Pancreas (tissue), 10 donors: ENCODE measurements at regions not wholly inside any gene's neighbourhood (a gene's known extent, or its start where the extent isn't known, plus 50 kb on each side); places are given as distances from the start of the nearest gene placed in this dataset.
"Not testable (repeated sequence)": the region's sequence is repeated elsewhere in the genome, so short reads cannot be mapped to it uniquely, and the experiment has no call there.

Experiments
- ATAC-seq, 4 donors: fragments of 200-7000 bp; cut with Tn5 transposase; one replicate each; pipeline versions ENCODE4 v1.8.0 to v1.9.1; 2020; ENCODE audit warnings: mild to moderate bottlenecking in 4 of 4, moderate library complexity in 4 of 4
- DNase-seq, 6 donors: peaks; one replicate each; pipeline ENCODE4 v3.0.0-alpha.2; 2020
- FAIRE-seq: peaks from 2 replicates; lab custom pipeline; 2012; peaks lifted over from hg19 to GRCh38; lab: Jason Lieb, UNC
- H3K27ac ChIP-seq, 4 donors: fragments of 200-600 bp; sonication (generic); 1 replicate in 3 of 4; 2 replicates in 1 of 4; pipeline versions ENCODE4 v1.5.0 to v1.8.0; 2020
- H3K27me3 ChIP-seq, 4 donors: fragments of 200-600 bp; one replicate each; pipeline ENCODE4 v1.8.0; 2021
- H3K36me3 ChIP-seq, 3 donors: fragments of 200-600 bp; sonication (generic) in 1 of 3; one replicate each; pipeline versions ENCODE4 v1.5.0 to v1.8.0; 2020 to 2021
- H3K4me1 ChIP-seq, 3 donors: fragments of 200-600 bp; one replicate each; pipeline ENCODE4 v1.8.0; 2021
- H3K4me3 ChIP-seq, 4 donors: fragments of 200-600 bp; sonication (generic) in 2 of 4; one replicate each; pipeline versions ENCODE4 v1.5.0 to v1.8.0; 2020 to 2021
- H3K9me3 ChIP-seq, 4 donors: fragments of 200-600 bp; one replicate each; pipeline ENCODE4 v1.8.0; 2021
- CTCF ChIP-seq, 4 donors: fragments of 200-600 bp; sonication (generic) in 3 of 4; IDR thresholded peaks; one replicate each; pipeline versions ENCODE4 v1.5.0 to v1.8.0; 2021; ENCODE audit warnings: antibody characterized with exemption in 4 of 4
- WGBS, 2 donors: extraction: QIAGEN DNeasy Blood & Tissue Kit; methylation state at CpG; one replicate each; pipeline ENCODE4 v1.1.7; 2013; 5-methylcytosine and 5-hydroxymethylcytosine counted together
- intact Hi-C, 3 donors: fragments of 100-400 bp; cut with DNase I; formaldehyde crosslinking; loops; one replicate each; pipeline versions ENCODE4 v1.11.1 to v1.14.2; 2022
- donor health status: healthy with polysubstance abuse.
- donor health status: DM: no; HTN: no; CAD: no; lungs with moderate emphysema.
- donor health status: DM: no; HTN: no; CAD: no.
- donor health status: control.
- donor health status: control.
- donor health status: Bipolar disorder and iron deficiency.
- donor health status: DM: yes; HTN: yes; CAD: no.
- donor health status: DM: no; HTN: no; CAD: no.
- donor health status: DM: no; HTN: no; CAD: no.
- donor health status: DM: yes; HTN: yes; CAD: no.

GRCh38 chr16:29154676-29155121, 169.8 kb downstream of the LAT start:
- Histone ChIP-seq H3K36me3 (no peaks in the 10 kb centered on the region), H3K9me3 (no peaks in the 10 kb centered on the region), H3K4me3 (no peak overlapping the region), H3K4me1 (no peaks in the 10 kb centered on the region), H3K27me3 (no peaks in the 10 kb centered on the region), H3K27ac (no peak overlapping the region)
- FAIRE-seq: no peak
- 56% methylated on average over 20 of the region's 20 CpGs for WGBS, 2 donors
- no peak for DNase-seq
- no peak for TF ChIP-seq CTCF (IDR thresholded peaks at IDR 0.05)
- intact Hi-C loops: no loop called here
- ATAC-seq: no peak

- H3K27me3 ChIP-seq: no peaks in the 10 kb centered on the region
- no peak overlapping the region for H3K27ac ChIP-seq
- no peaks in the 10 kb centered on the region for H3K4me1 ChIP-seq
- ATAC-seq (no peak), DNase-seq (no peak), FAIRE-seq (no peak)
- H3K9me3 ChIP-seq: no peaks in the 10 kb centered on the region
- no peak overlapping the region for H3K4me3 ChIP-seq
- WGBS, 2 donors: 74% methylated on average over 18 of the region's 18 CpGs
- no peaks in the 10 kb centered on the region for H3K36me3 ChIP-seq
- TF ChIP-seq CTCF (IDR thresholded peaks at IDR 0.05): no peak
- intact Hi-C loops: no loop called here
These were observed 169.2 kb downstream of the LAT start for GRCh38 chr16:29154088-29154487.

GRCh38 chr16:29153307-29153706, 168.5 kb downstream of the LAT start:
- FAIRE-seq, H3K27ac ChIP-seq, H3K27me3 ChIP-seq: not testable (repeated sequence)

GRCh38 chr16:29152544-29153031, 167.7 kb downstream of the LAT start:
- H3K27me3 ChIP-seq, H3K9me3 ChIP-seq, intact Hi-C loops, H3K4me1 ChIP-seq, H3K4me3 ChIP-seq, FAIRE-seq, DNase-seq, H3K27ac ChIP-seq, ATAC-seq, H3K36me3 ChIP-seq: not testable (repeated sequence)
- WGBS, 2 donors: 62 to 75% methylated on average over 12 of the region's 12 CpGs

More at GRCh38 chr16:29153307-29153706, 168.5 kb downstream of the LAT start:
- H3K36me3 ChIP-seq, H3K4me3 ChIP-seq, ATAC-seq, H3K9me3 ChIP-seq, intact Hi-C loops, H3K4me1 ChIP-seq, DNase-seq: not testable (repeated sequence)
- 74 to 77% methylated on average over 13 to 15 of the region's 15 CpGs for WGBS, 2 donors

- DNase-seq: no peak
- WGBS, 2 donors: 75 to 80% methylated on average over 11 to 12 of the region's 12 CpGs
- Histone ChIP-seq H3K4me1 (no peaks in the 10 kb centered on the region), H3K36me3 (no peaks in the 10 kb centered on the region), H3K9me3 (no peaks in the 10 kb centered on the region), H3K27me3 (no peaks in the 10 kb centered on the region), H3K4me3 (no peak overlapping the region), H3K27ac (no peak overlapping the region)
- ATAC-seq: no peak
- no peak for TF ChIP-seq CTCF (IDR thresholded peaks at IDR 0.05)
- no peak for FAIRE-seq
- intact Hi-C loops: no loop called here
These were observed 166.5 kb downstream of the LAT start for GRCh38 chr16:29151317-29151716.

GRCh38 chr16:29149912-29150311, 165.1 kb downstream of the LAT start:
- intact Hi-C loops, H3K27me3 ChIP-seq, FAIRE-seq, DNase-seq, H3K27ac ChIP-seq, H3K4me1 ChIP-seq, ATAC-seq, H3K36me3 ChIP-seq, H3K4me3 ChIP-seq, H3K9me3 ChIP-seq: not testable (repeated sequence)
- 41 to 53% methylated on average over 12 of the region's 12 CpGs for whole genome bisulfite sequencing, 2 donors
